DND-41 (cell line): ENCODE measurements at regions not wholly inside any gene's neighbourhood (a gene's known extent, or its start where the extent isn't known, plus 50 kb on each side); places are given as distances from the start of the nearest gene placed in this dataset.
"Not testable (repeated sequence)": the region's sequence is repeated elsewhere in the genome, so short reads cannot be mapped to it uniquely, and the experiment has no call there.

ENCODE experiments used
- ATAC-seq: fragments of 200-7000 bp; cut with Tn5 transposase; 3 replicates; pipeline ENCODE4 v1.9.1; 2021; ENCODE audit warnings: low read depth; ENCODE audit not compliant: insufficient read depth
- DNase-seq: peaks from one replicate; pipeline ENCODE4 v3.0.0-alpha.2; 2020
- H2AFZ ChIP-seq: 2 replicates; pipeline ENCODE4 v1.6.0; 2012; ENCODE audit warnings: low read depth, low read length
- H3K27ac ChIP-seq: 2 replicates; pipeline ENCODE4 v1.5.1; 2012; ENCODE audit warnings: low read length, inconsistent platforms
- H3K27me3 ChIP-seq: fragments of 200-600 bp; sonication (generic); 2 replicates; pipeline ENCODE4 v1.6.0; 2012; ENCODE audit warnings: low read length, mild to moderate bottlenecking, inconsistent platforms; ENCODE audit not compliant: insufficient read depth, poor library complexity
- H3K36me3 ChIP-seq: 2 replicates; pipeline ENCODE4 v1.5.1; 2012; ENCODE audit warnings: low read length, inconsistent platforms; ENCODE audit not compliant: insufficient read depth
- H3K4me1 ChIP-seq: 2 replicates; pipeline ENCODE4 v1.5.1; 2012; ENCODE audit warnings: mild to moderate bottlenecking, low read length; ENCODE audit not compliant: insufficient read depth
- H3K4me2 ChIP-seq: 2 replicates; pipeline ENCODE4 v1.6.0; 2012; ENCODE audit warnings: mild to moderate bottlenecking, moderate library complexity, low read length, inconsistent platforms; ENCODE audit not compliant: insufficient read depth
- H3K4me3 ChIP-seq, 2 experiments: fragments of 200-600 bp in 1 of 2; shearing (Covaris generic) in 1 of 2; 2 replicates each; pipeline ENCODE4 v1.5.1; 2012 to 2016; ENCODE audit warnings: inconsistent platforms in 2 of 2, low read length in 2 of 2, mild to moderate bottlenecking in 2 of 2, low read depth in 1 of 2, moderate library complexity in 1 of 2
- H3K79me2 ChIP-seq: 2 replicates; pipeline ENCODE4 v1.6.0; 2012; ENCODE audit warnings: low read length, inconsistent platforms; ENCODE audit not compliant: insufficient read depth
- H3K9ac ChIP-seq: 2 replicates; pipeline ENCODE4 v1.6.0; 2012; ENCODE audit warnings: low read depth, mild to moderate bottlenecking, inconsistent platforms, low read length, moderate library complexity
- H3K9me3 ChIP-seq: 2 replicates; pipeline ENCODE4 v1.5.1; 2012; ENCODE audit warnings: low read length, moderate library complexity, mild to moderate bottlenecking, inconsistent platforms; ENCODE audit not compliant: insufficient read depth, severe bottlenecking
- H4K20me1 ChIP-seq: 2 replicates; pipeline ENCODE4 v1.6.0; 2012; ENCODE audit warnings: low read length; ENCODE audit not compliant: insufficient read depth
- EZH2 ChIP-seq: IDR thresholded peaks from 3 replicates; pipeline ENCODE4 v1.6.1; 2012; ENCODE audit warnings: borderline replicate concordance, low read depth, mild to moderate bottlenecking, moderate library complexity, low read length, inconsistent platforms; ENCODE audit not compliant: severe bottlenecking
- TF ChIP-seq, protein P1 (sequence below): IDR thresholded peaks from 2 replicates; pipeline ENCODE4 v1.5.1; 2012; ENCODE audit warnings: borderline replicate concordance, low read length, moderate library complexity, mild to moderate bottlenecking; ENCODE audit not compliant: poor library complexity, severe bottlenecking; ENCODE audit errors: extremely low read depth

- no peak overlapping the region for H3K27ac ChIP-seq
Measured at GRCh38 chr5:37915097-37915736, 75.4 kb upstream of the GDNF start.

GRCh38 chr5:37909610-37910266 lies 69.9 kb upstream of the GDNF start:
- H3K4me1 ChIP-seq, H2AFZ ChIP-seq, H4K20me1 ChIP-seq, H3K9ac ChIP-seq, H3K4me3 ChIP-seq, H3K4me2 ChIP-seq, H3K36me3 ChIP-seq, ATAC-seq, H3K27ac ChIP-seq, H3K79me2 ChIP-seq, DNase-seq, H3K9me3 ChIP-seq: not testable (repeated sequence)
- H3K27me3 ChIP-seq, result peaks cover 15% of the 10 kb centered on the region

More at GRCh38 chr5:37915097-37915736, 75.4 kb upstream of the GDNF start:
- Histone ChIP-seq H4K20me1 (no peaks in the 10 kb centered on the region), H3K79me2 (no peaks in the 10 kb centered on the region), H3K4me3 (no peak overlapping the region), H3K9ac (no peak overlapping the region), H2AFZ (no peak overlapping the region), H3K4me1 (no peaks in the 10 kb centered on the region), H3K4me2 (no peak overlapping the region), H3K9me3 (no peaks in the 10 kb centered on the region), H3K36me3 (no peaks in the 10 kb centered on the region), H3K27me3 (peaks cover 27% of the 10 kb centered on the region)
- no peak for ATAC-seq
- TF ChIP-seq, protein P1, sequence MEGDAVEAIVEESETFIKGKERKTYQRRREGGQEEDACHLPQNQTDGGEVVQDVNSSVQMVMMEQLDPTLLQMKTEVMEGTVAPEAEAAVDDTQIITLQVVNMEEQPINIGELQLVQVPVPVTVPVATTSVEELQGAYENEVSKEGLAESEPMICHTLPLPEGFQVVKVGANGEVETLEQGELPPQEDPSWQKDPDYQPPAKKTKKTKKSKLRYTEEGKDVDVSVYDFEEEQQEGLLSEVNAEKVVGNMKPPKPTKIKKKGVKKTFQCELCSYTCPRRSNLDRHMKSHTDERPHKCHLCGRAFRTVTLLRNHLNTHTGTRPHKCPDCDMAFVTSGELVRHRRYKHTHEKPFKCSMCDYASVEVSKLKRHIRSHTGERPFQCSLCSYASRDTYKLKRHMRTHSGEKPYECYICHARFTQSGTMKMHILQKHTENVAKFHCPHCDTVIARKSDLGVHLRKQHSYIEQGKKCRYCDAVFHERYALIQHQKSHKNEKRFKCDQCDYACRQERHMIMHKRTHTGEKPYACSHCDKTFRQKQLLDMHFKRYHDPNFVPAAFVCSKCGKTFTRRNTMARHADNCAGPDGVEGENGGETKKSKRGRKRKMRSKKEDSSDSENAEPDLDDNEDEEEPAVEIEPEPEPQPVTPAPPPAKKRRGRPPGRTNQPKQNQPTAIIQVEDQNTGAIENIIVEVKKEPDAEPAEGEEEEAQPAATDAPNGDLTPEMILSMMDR, result no peak
- TF ChIP-seq EZH2, result no peak
- no peak for DNase-seq

GRCh38 chr5:37906416-37906815 lies 66.6 kb upstream of the GDNF start:
- Histone ChIP-seq H3K4me3 (no peak overlapping the region), H4K20me1 (no peaks in the 10 kb centered on the region), H3K4me2 (no peak overlapping the region), H3K79me2 (no peaks in the 10 kb centered on the region), H3K27ac (no peak overlapping the region), H3K27me3 (peaks cover 2% of the 10 kb centered on the region), H3K9me3 (no peaks in the 10 kb centered on the region), H2AFZ (no peak overlapping the region), H3K36me3 (no peaks in the 10 kb centered on the region), H3K9ac (no peak overlapping the region), H3K4me1 (no peaks in the 10 kb centered on the region)
- ATAC-seq (no peak), DNase-seq (no peak)
- TF ChIP-seq, protein P1, result no peak
- no peak for TF ChIP-seq EZH2

DNA sequence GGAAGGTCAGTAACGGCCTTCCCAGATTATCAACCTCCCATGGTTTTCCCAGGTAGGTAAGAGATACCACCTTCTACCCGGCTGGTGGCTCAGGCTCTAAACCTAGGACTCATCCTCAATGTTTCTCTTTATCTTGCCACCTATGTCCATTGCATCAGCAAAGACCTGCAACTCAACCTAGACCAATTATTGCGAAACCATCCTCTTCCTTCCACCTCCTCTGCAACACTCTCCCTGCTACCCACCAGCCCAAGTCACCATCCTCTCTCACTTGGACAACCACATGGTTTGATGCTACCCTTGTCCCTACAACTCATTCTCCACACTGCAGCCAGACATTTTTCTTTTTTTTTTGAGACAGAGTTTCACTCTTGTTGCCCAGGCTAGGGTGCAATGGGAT lies 65.4 kb upstream of the GDNF start:
- no peak overlapping the region for H3K27ac ChIP-seq
- H3K4me1 ChIP-seq, result no peaks in the 10 kb centered on the region
- H4K20me1 ChIP-seq, result no peaks in the 10 kb centered on the region
- H2AFZ ChIP-seq, result no peak overlapping the region
- H3K4me2 ChIP-seq, result no peak overlapping the region
- no peaks in the 10 kb centered on the region for H3K79me2 ChIP-seq
- DNase-seq, result no peak
- no peak overlapping the region for H3K4me3 ChIP-seq
- peaks cover 2% of the 10 kb centered on the region for H3K27me3 ChIP-seq
- no peak for ATAC-seq
- no peaks in the 10 kb centered on the region for H3K9me3 ChIP-seq
- H3K36me3 ChIP-seq, result no peaks in the 10 kb centered on the region
- H3K9ac ChIP-seq, result no peak overlapping the region
- TF ChIP-seq, protein P1, result no peak
- TF ChIP-seq EZH2, result no peak
